SU-DHL-6 (cell line): ENCODE measurements at regions not wholly inside any gene's neighbourhood (a gene's known extent, or its start where the extent isn't known, plus 50 kb on each side); places are given as distances from the start of the nearest gene placed in this dataset.

Experiments used
- H2AFZ ChIP-seq: fragments of 200-600 bp; sonication (generic); 2 replicates; pipeline ENCODE4 v1.6.1; 2014; ENCODE audit warnings: low read depth, mild to moderate bottlenecking, moderate library complexity, mixed read lengths, antibody characterized with exemption, low read length; ENCODE audit not compliant: severe bottlenecking
- H3F3A ChIP-seq: fragments of 200-600 bp; shearing (Covaris generic); 2 replicates; pipeline ENCODE4 v1.6.0; 2016; ENCODE audit warnings: antibody characterized with exemption, mild to moderate bottlenecking; ENCODE audit not compliant: insufficient read depth
- H3K27ac ChIP-seq: fragments of 200-600 bp; sonication (generic); 2 replicates; pipeline ENCODE4 v1.5.1; 2016; ENCODE audit warnings: low read depth, mild to moderate bottlenecking, low read length, moderate library complexity, mixed read lengths
- H3K27me3 ChIP-seq: fragments of 200-600 bp; sonication (generic), shearing (Covaris generic); 2 replicates; pipeline ENCODE4 v1.6.0; 2014; ENCODE audit warnings: mild to moderate bottlenecking, low read length
- H3K36me3 ChIP-seq: fragments of 200-600 bp; sonication (generic); 2 replicates; pipeline ENCODE4 v1.6.1; 2014; ENCODE audit warnings: mild to moderate bottlenecking, low read length, mixed read lengths
- H3K4me2 ChIP-seq: fragments of 300-600, 200-600 bp; shearing (Covaris generic), sonication (generic); 2 replicates; pipeline ENCODE4 v1.6.0; 2014; ENCODE audit warnings: low read length, low read depth, mild to moderate bottlenecking; ENCODE audit not compliant: poor library complexity, severe bottlenecking
- H3K4me3 ChIP-seq: fragments of 200-600 bp; sonication (generic); 2 replicates; pipeline ENCODE4 v1.5.1; 2014; ENCODE audit warnings: antibody characterized with exemption, low read length, mild to moderate bottlenecking, mixed read lengths; ENCODE audit not compliant: insufficient read depth, poor library complexity, severe bottlenecking
- H3K79me2 ChIP-seq: fragments of 200-600 bp; sonication (generic); 2 replicates; pipeline ENCODE4 v1.6.1; 2014; ENCODE audit warnings: mild to moderate bottlenecking, low read length, moderate library complexity; ENCODE audit not compliant: insufficient read depth
- H3K9ac ChIP-seq: fragments of 200-600 bp; sonication (generic); 2 replicates; pipeline ENCODE4 v1.7.0; 2014; ENCODE audit warnings: mild to moderate bottlenecking, low read length
- H3K9me2 ChIP-seq: fragments of 200-600 bp; sonication (generic); replicated peaks from 2 replicates; pipeline ENCODE4 v1.6.1; 2014; ENCODE audit warnings: low read length; ENCODE audit not compliant: insufficient read depth
- H3K9me3 ChIP-seq: fragments of 200-600 bp; sonication (generic); 2 replicates; pipeline ENCODE4 v1.6.1; 2014; ENCODE audit warnings: low read length, mixed read lengths; ENCODE audit not compliant: insufficient read depth
- H4K20me1 ChIP-seq: fragments of 200-600 bp; sonication (generic); 2 replicates; pipeline ENCODE4 v1.6.1; 2014; ENCODE audit warnings: low read depth, mild to moderate bottlenecking, antibody characterized with exemption, low read length, moderate library complexity, mixed read lengths
- EZH2phosphoT487 ChIP-seq: fragments of 200-600 bp; sonication (generic), shearing (Covaris generic); conservative IDR thresholded peaks from 2 replicates; pipeline ENCODE4 v1.6.1; 2018; ENCODE audit warnings: mild to moderate bottlenecking, antibody characterized with exemption, low read length, moderate library complexity, mixed read lengths
- TF ChIP-seq, protein P1 (sequence below): fragments of 200-600 bp; sonication (generic); IDR thresholded peaks from one replicate; pipeline ENCODE4 v1.5.1; 2017; ENCODE audit warnings: antibody characterized with exemption, mild to moderate bottlenecking, low read length, moderate library complexity; ENCODE audit not compliant: insufficient read depth, poor library complexity, severe bottlenecking

DNA sequence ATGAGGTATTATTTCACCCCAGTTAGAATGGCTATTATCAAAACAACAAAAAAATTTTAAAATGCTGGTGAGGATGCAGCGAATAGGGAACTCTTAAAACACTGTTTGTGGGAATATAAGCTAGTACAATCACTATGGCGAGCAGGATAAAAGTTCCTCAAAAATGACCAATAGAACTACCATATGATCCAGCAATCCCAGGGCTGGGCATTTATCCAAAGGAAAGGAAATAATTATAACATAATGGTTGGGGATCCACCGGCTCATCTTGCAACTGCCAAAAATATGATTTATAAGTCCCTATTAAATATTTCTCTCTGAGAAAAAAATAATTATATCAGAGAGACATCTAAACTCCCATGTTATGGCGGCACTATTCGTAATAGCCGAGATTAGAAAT, 127.6 kb upstream of the MME start:
- H3K9me3 ChIP-seq: no peaks in the 10 kb centered on the region; the same call in 1 of the 2 replicates
- no peaks in the 10 kb centered on the region for H3K79me2 ChIP-seq
- H3K9me2 ChIP-seq: no peaks in the 10 kb centered on the region
- no peak for TF ChIP-seq EZH2phosphoT487
- TF ChIP-seq, protein P1, sequence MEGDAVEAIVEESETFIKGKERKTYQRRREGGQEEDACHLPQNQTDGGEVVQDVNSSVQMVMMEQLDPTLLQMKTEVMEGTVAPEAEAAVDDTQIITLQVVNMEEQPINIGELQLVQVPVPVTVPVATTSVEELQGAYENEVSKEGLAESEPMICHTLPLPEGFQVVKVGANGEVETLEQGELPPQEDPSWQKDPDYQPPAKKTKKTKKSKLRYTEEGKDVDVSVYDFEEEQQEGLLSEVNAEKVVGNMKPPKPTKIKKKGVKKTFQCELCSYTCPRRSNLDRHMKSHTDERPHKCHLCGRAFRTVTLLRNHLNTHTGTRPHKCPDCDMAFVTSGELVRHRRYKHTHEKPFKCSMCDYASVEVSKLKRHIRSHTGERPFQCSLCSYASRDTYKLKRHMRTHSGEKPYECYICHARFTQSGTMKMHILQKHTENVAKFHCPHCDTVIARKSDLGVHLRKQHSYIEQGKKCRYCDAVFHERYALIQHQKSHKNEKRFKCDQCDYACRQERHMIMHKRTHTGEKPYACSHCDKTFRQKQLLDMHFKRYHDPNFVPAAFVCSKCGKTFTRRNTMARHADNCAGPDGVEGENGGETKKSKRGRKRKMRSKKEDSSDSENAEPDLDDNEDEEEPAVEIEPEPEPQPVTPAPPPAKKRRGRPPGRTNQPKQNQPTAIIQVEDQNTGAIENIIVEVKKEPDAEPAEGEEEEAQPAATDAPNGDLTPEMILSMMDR: no peak
- no peak overlapping the region for H3K27ac ChIP-seq
- H3K9ac ChIP-seq: no peak overlapping the region
- no peak overlapping the region for H3K4me2 ChIP-seq
- H3F3A ChIP-seq: no peaks in the 10 kb centered on the region
- H3K27me3 ChIP-seq: no peaks in the 10 kb centered on the region
- H3K4me3 ChIP-seq: no peak overlapping the region
- no peak overlapping the region for H2AFZ ChIP-seq
- no peaks in the 10 kb centered on the region for H4K20me1 ChIP-seq
- no peaks in the 10 kb centered on the region for H3K36me3 ChIP-seq

DNA sequence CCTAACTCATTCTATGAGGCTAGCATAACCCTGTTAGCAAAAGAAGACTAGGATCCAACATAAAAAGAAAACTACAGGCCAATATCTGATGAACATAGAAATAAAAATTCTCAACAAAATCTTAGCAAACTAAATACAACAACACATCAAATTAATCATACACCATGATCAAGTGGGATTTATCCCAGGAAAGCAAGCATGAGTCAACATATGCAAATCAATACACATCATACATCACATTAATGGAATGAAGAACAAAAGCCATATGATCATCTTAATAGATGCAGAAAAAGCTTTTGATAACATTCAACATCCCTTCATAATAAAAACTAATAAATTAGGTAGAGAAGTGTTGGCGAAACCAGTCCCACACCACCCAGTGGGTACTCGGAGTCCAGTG, 136.1 kb upstream of the MME start:
- H3K9me2 ChIP-seq: no peaks in the 10 kb centered on the region
- H3K9me3 ChIP-seq: no peaks in the 10 kb centered on the region
- no peak for TF ChIP-seq EZH2phosphoT487
- TF ChIP-seq, protein P1: no peak
- H4K20me1 ChIP-seq: no peaks in the 10 kb centered on the region
- no peaks in the 10 kb centered on the region for H3K79me2 ChIP-seq
- no peak overlapping the region for H3K4me2 ChIP-seq
- no peak overlapping the region for H3K27ac ChIP-seq
- no peak overlapping the region for H3K9ac ChIP-seq
- no peaks in the 10 kb centered on the region for H3K36me3 ChIP-seq
- no peak overlapping the region for H3K4me3 ChIP-seq
- no peaks in the 10 kb centered on the region for H3K27me3 ChIP-seq
- H3F3A ChIP-seq: no peaks in the 10 kb centered on the region
- H2AFZ ChIP-seq: no peak overlapping the region

DNA sequence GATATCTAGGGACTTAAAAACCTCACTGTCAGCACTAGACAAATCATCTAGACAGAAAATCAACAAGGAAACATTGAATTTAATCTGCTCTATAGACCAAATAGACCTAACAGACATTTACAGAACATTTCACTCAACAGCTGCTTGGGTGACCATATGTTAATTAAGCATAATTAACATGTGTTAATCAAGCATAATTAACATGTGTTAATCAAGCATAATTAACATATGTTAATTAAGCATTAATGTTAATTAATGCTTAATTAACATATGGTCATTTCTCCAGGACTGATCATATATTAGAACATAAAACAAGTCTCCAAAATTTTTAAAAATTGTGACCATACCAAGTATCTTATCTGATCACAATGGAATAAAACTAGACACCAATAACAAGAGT, 137.3 kb upstream of the MME start:
- Histone ChIP-seq H3K79me2 (no peaks in the 10 kb centered on the region), H3F3A (no peaks in the 10 kb centered on the region), H3K9me2 (no peaks in the 10 kb centered on the region), H3K9me3 (no peaks in the 10 kb centered on the region), H3K9ac (no peak overlapping the region), H3K4me2 (no peak overlapping the region), H3K36me3 (no peaks in the 10 kb centered on the region), H3K27ac (no peak overlapping the region), H3K27me3 (no peaks in the 10 kb centered on the region), H4K20me1 (no peaks in the 10 kb centered on the region), H3K4me3 (no peak overlapping the region), H2AFZ (no peak overlapping the region)
- TF ChIP-seq EZH2phosphoT487: no peak
- TF ChIP-seq, protein P1: no peak
